ENCODE measurements at regions not wholly inside any gene's neighbourhood (a gene's known extent, or its start where the extent isn't known, plus 50 kb on each side); places are given as distances from the start of the nearest gene placed in this dataset.

DNA sequence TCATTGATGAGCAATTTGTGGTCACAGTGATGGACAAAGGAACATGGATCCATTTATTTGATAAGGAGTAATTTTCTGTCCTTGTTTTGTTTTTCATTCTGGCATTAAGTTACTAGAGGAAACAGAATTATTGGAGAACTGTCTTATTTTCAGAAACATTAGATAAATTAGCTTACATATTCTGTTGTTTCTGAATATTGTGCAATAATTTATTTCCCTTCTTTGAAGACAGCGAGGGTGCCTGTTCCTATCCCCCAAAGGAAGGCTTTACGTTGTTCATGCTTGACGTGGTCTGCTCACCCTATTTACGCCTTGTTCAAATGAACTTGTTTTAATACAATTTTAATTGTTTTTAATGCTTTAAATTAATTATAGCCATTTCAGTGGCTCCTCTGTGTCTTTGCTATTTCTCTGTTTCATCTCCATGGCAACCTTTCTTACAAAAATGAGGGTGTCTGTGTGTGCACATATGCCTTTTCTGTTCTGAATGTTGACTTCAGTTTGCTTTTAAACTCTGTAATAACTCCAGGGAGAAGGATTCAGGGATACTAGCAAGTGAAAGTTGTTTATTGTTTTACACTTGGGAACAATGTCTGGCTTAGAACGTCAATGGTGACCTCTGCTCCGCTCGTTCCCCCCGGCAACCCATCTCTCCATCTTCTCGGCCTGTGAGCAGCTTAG, 138.3 kb upstream of the PLET1 start:
- intact Hi-C loops (cut with DNase I; ENCODE audit: low total_unique reads) = no loop called here
- H3K36me3 ChIP-seq = no peaks in the 10 kb centered on the region
- no peaks in the 10 kb centered on the region for H3K27me3 ChIP-seq
- no peaks in the 10 kb centered on the region for H3K9me3 ChIP-seq
- DNase-seq (ENCODE audit: low spot score in 2 of 2) = no peak
- no peak overlapping the region for H3K4me3 ChIP-seq
- H3K27ac ChIP-seq = no peak overlapping the region
- TF ChIP-seq, protein P1, sequence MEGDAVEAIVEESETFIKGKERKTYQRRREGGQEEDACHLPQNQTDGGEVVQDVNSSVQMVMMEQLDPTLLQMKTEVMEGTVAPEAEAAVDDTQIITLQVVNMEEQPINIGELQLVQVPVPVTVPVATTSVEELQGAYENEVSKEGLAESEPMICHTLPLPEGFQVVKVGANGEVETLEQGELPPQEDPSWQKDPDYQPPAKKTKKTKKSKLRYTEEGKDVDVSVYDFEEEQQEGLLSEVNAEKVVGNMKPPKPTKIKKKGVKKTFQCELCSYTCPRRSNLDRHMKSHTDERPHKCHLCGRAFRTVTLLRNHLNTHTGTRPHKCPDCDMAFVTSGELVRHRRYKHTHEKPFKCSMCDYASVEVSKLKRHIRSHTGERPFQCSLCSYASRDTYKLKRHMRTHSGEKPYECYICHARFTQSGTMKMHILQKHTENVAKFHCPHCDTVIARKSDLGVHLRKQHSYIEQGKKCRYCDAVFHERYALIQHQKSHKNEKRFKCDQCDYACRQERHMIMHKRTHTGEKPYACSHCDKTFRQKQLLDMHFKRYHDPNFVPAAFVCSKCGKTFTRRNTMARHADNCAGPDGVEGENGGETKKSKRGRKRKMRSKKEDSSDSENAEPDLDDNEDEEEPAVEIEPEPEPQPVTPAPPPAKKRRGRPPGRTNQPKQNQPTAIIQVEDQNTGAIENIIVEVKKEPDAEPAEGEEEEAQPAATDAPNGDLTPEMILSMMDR (IDR thresholded peaks at IDR 0.05) = no peak
- TF ChIP-seq POLR2AphosphoS5 (IDR thresholded peaks at IDR 0.05) (no peak), POLR2A (IDR thresholded peaks at IDR 0.05) (no peak)
- no peaks in the 10 kb centered on the region for H3K4me1 ChIP-seq

DNA sequence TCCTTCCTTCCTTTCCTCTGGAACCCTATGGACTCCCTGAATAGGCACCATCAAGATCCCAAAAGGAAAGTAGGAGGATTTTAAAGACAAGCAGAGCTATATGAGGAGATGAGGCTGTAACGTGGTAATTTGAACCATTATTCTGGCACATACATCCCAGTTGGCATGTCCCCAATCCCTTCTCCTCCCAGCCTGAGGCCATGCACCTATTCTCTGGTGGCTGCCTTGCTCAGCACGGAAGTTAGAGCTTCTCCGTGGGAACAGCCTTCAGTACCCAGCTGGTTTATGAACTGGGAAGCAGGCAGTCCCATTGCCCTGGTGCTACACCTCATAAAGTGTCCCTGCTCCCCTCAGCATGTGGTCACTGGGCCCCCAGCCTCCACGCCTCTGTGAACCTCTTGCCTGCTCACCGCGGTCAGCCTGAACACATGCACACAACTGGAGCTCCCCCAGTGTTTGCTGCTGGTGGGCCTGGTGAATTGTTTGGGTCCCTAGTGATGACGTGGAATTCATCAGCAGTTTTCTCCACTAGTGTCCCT, 139.9 kb upstream of the PLET1 start:
- H3K9me3 ChIP-seq = no peaks in the 10 kb centered on the region
- H3K27me3 ChIP-seq = no peaks in the 10 kb centered on the region
- intact Hi-C loops (cut with DNase I; ENCODE audit: low total_unique reads) = no loop called here
- H3K4me3 ChIP-seq = no peak overlapping the region
- H3K36me3 ChIP-seq = no peaks in the 10 kb centered on the region
- DNase-seq (ENCODE audit: low spot score in 2 of 2) = no peak
- no peaks in the 10 kb centered on the region for H3K4me1 ChIP-seq
- no peak for TF ChIP-seq POLR2A (IDR thresholded peaks at IDR 0.05)
- no peak for TF ChIP-seq POLR2AphosphoS5 (IDR thresholded peaks at IDR 0.05)
- TF ChIP-seq, protein P1 (IDR thresholded peaks at IDR 0.05) = no peak
- no peak overlapping the region for H3K27ac ChIP-seq

DNA sequence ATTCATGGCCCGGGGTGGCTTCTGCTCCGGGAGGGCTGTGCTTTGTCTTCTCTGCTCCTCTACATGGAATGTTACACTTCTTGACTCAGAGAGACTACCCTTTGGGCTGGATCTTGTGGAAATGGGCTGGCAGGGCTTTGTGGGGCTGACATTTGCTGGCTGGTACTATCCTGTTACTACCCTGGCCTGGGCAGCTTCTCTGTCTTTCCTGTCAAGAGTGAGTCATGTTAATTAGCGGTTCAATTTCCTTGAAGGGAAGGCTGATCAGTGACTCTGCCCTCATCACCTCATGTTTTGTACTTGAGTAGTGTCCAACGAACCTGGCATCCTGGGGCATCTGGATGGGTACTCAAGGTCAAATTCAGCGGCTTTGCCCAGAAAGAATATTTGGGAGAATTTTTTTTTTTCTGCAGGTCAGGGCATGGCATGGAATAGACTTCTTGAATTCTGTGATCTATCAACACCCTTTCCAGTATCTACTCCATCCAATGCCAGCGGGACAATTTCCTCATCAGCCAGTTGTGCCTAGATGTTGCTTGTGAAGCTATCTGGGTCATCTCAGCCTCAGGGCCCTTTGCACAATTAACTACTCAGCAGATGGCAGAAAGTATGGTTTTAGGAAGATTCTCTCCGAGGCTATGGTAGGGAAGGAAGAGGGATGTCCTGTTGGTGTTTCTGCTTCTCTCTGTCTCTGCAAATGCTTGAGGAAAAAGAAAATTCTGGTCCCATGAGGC, 140.5 kb upstream of the PLET1 start:
- TF ChIP-seq POLR2AphosphoS5 (IDR thresholded peaks at IDR 0.05) (no peak), POLR2A (IDR thresholded peaks at IDR 0.05) (no peak)
- TF ChIP-seq, protein P1 (IDR thresholded peaks at IDR 0.05) = no peak
- H3K27ac ChIP-seq = no peak overlapping the region
- no peaks in the 10 kb centered on the region for H3K4me1 ChIP-seq
- H3K27me3 ChIP-seq = no peaks in the 10 kb centered on the region
- no peak for DNase-seq (ENCODE audit: low spot score in 2 of 2)
- H3K4me3 ChIP-seq = no peak overlapping the region
- intact Hi-C loops (cut with DNase I; ENCODE audit: low total_unique reads) = no loop called here
- H3K36me3 ChIP-seq = no peaks in the 10 kb centered on the region
- no peaks in the 10 kb centered on the region for H3K9me3 ChIP-seq

DNA sequence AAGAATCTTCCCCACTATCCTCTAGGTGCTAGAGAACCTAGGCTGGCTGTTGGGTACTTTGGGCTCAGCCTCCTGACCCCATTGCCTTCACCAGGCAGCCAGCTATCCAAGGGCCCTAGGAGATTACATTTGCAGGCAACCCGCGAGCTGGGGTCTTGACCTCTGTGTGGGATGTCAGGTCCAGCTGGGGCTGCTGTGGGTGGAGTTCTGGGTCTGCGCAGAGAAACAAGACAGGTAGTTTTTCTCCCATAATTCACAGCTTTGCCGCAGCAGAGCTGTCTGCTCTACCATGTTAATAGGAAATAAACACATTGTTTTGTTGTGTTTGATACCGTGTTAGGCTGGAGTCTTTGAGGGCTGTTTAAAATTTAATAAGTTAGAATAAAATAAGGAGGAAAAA, 142.8 kb upstream of the PLET1 start:
- intact Hi-C loops (cut with DNase I; ENCODE audit: low total_unique reads) = no loop called here
- no peak for DNase-seq (ENCODE audit: low spot score in 2 of 2)

More for the DNA sequence above, 142.8 kb upstream of the PLET1 start:
- Histone ChIP-seq H3K27ac (no peak overlapping the region), H3K27me3 (no peaks in the 10 kb centered on the region), H3K4me3 (no peak overlapping the region), H3K9me3 (no peaks in the 10 kb centered on the region), H3K4me1 (no peaks in the 10 kb centered on the region), H3K36me3 (no peaks in the 10 kb centered on the region)
- TF ChIP-seq POLR2A (IDR thresholded peaks at IDR 0.05) (no peak), POLR2AphosphoS5 (IDR thresholded peaks at IDR 0.05) (no peak)
- TF ChIP-seq, protein P1 (IDR thresholded peaks at IDR 0.05) = no peak

Measured in breast epithelium (tissue), 4 donors.